HEK293 (cell line): ENCODE measurements at regions not wholly inside any gene's neighbourhood (a gene's known extent, or its start where the extent isn't known, plus 50 kb on each side); places are given as distances from the start of the nearest gene placed in this dataset.

ENCODE experiments used
- CTCF ChIA-PET: fragments of 350-600 bp; formaldehyde crosslinking; extraction: SDS; loops from one replicate; lab custom pipeline; 2021; ENCODE audit warnings: antibody characterized with exemption; lab: Yijun Ruan, JAX
- POLR2A ChIA-PET: fragments of 300-600 bp; formaldehyde crosslinking; extraction: SDS; loops from one replicate; lab custom pipeline; 2020; ENCODE audit warnings: antibody characterized with exemption, inconsistent platforms; lab: Yijun Ruan, JAX
- H3K27ac ChIP-seq: fragments of 200-500 bp; sonication (Bioruptor generic); 2 replicates; pipeline ENCODE4 v1.5.1; 2014; ENCODE audit warnings: low read depth, low read length, control low read depth, inconsistent platforms; ENCODE audit errors: extremely low read depth
- H3K36me3 ChIP-seq, 2 experiments: fragments of 200-500 bp in 1 of 2; sonication (Bioruptor generic) in 1 of 2; 1 replicate in 1 of 2; 2 replicates in 1 of 2; pipeline ENCODE4 v1.5.1; 2014 to 2017; ENCODE audit warnings: inconsistent platforms in 2 of 2, low read length in 2 of 2; ENCODE audit not compliant: control insufficient read depth in 2 of 2, insufficient read depth in 1 of 2
- H3K4me1 ChIP-seq: fragments of 200-500 bp; sonication (Bioruptor generic); 2 replicates; pipeline ENCODE4 v1.5.1; 2014; ENCODE audit warnings: mild to moderate bottlenecking, low read length, inconsistent platforms; ENCODE audit not compliant: control insufficient read depth, insufficient read depth
- H3K4me3 ChIP-seq: 2 replicates; pipeline ENCODE4 v1.5.1; 2011; ENCODE audit warnings: low read depth, mild to moderate bottlenecking, control low read depth, low read length, moderate library complexity
- H3K9me3 ChIP-seq: fragments of 200-500 bp; sonication (Bioruptor generic); 2 replicates; pipeline ENCODE4 v1.5.1; 2014; ENCODE audit warnings: low read depth, low read length, inconsistent platforms; ENCODE audit not compliant: control insufficient read depth, insufficient read depth
- GLI2 ChIP-seq: fragments of 450-650 bp; formaldehyde crosslinking; IDR thresholded peaks from 2 replicates; pipeline ENCODE4; 2017; ENCODE audit warnings: missing biosample characterization, missing genetic modification characterization, low read depth, borderline replicate concordance
- OVOL3 ChIP-seq: fragments of 450-650 bp; formaldehyde crosslinking; IDR thresholded peaks from 2 replicates; pipeline ENCODE4 v1.5.1; 2016; ENCODE audit warnings: missing biosample characterization, missing genetic modification characterization
- PRDM10 ChIP-seq: fragments of 450-650 bp; formaldehyde crosslinking; IDR thresholded peaks from 2 replicates; pipeline ENCODE4 v1.5.1; 2016; ENCODE audit warnings: missing biosample characterization, missing genetic modification characterization
- SCRT1 ChIP-seq: fragments of 450-650 bp; formaldehyde crosslinking; IDR thresholded peaks from 2 replicates; pipeline ENCODE4 v1.5.1; 2016; ENCODE audit warnings: missing biosample characterization, missing genetic modification characterization, borderline replicate concordance
- SETDB1 ChIP-seq: IDR thresholded peaks from one replicate; pipeline ENCODE4 v1.6.1; 2017; ENCODE audit warnings: mild to moderate bottlenecking, low read length, moderate library complexity, mixed read lengths; ENCODE audit not compliant: insufficient read length
- TCF7L2 ChIP-seq: IDR thresholded peaks from 2 replicates; pipeline ENCODE4 v1.6.1; 2011; ENCODE audit warnings: low read depth, mild to moderate bottlenecking, inconsistent platforms, low read length, moderate library complexity, borderline replicate concordance
- TRIM28 ChIP-seq: IDR thresholded peaks from 2 replicates; pipeline ENCODE4 v1.6.1; 2011; ENCODE audit warnings: low read length, control low read depth, borderline replicate concordance
- ZBTB49 ChIP-seq: fragments of 450-650 bp; formaldehyde crosslinking; IDR thresholded peaks from 2 replicates; pipeline ENCODE4 v1.5.1; 2016; ENCODE audit warnings: missing biosample characterization, missing genetic modification characterization, low read depth
- ZNF18 ChIP-seq: fragments of 450-650 bp; formaldehyde crosslinking; IDR thresholded peaks from 2 replicates; pipeline ENCODE4 v1.5.1; 2016; ENCODE audit warnings: missing biosample characterization, missing genetic modification characterization
- ZNF2 ChIP-seq: fragments of 450-650 bp; formaldehyde crosslinking; IDR thresholded peaks from 2 replicates; pipeline ENCODE4 v1.5.1; 2016; ENCODE audit warnings: missing biosample characterization, missing genetic modification characterization
- ZNF292 ChIP-seq: fragments of 450-650 bp; formaldehyde crosslinking; IDR thresholded peaks from 2 replicates; pipeline ENCODE4 v1.5.1; 2016; ENCODE audit warnings: low read depth, missing biosample characterization, missing genetic modification characterization, borderline replicate concordance
- ZNF350 ChIP-seq: fragments of 450-650 bp; formaldehyde crosslinking; IDR thresholded peaks from 2 replicates; pipeline ENCODE4 v1.5.0; 2017; ENCODE audit warnings: missing biosample characterization, mild to moderate bottlenecking, missing genetic modification characterization
- ZNF394 ChIP-seq: fragments of 450-650 bp; formaldehyde crosslinking; IDR thresholded peaks from 2 replicates; pipeline ENCODE4 v1.5.1; 2016; ENCODE audit warnings: missing biosample characterization, missing genetic modification characterization, mild to moderate bottlenecking, moderate library complexity, borderline replicate concordance
- ZNF501 ChIP-seq: fragments of 450-650 bp; formaldehyde crosslinking; IDR thresholded peaks from 2 replicates; pipeline ENCODE4 v1.5.1; 2016; ENCODE audit warnings: missing biosample characterization, missing genetic modification characterization
- ZNF513 ChIP-seq: fragments of 450-650 bp; IDR thresholded peaks from 2 replicates; pipeline ENCODE4 v1.5.1; 2018; ENCODE audit warnings: missing biosample characterization, missing genetic modification characterization
- ZNF777 ChIP-seq: fragments of 450-650 bp; formaldehyde crosslinking; IDR thresholded peaks from 2 replicates; pipeline ENCODE4 v1.5.1; 2017; ENCODE audit warnings: missing biosample characterization, missing genetic modification characterization, borderline replicate concordance

GRCh38 chr12:124125203-124125871 lies 152.3 kb downstream of the ZNF664 start (continued):
- TF ChIP-seq ZNF2 (tag by site-specific recombination): no peak

GRCh38 chr12:124126950-124127655 lies 154.1 kb downstream of the ZNF664 start:
- Histone ChIP-seq H3K9me3 (no peaks in the 10 kb centered on the region), H3K27ac (no peak overlapping the region), H3K36me3 (no peaks in the 10 kb centered on the region; a peak in 1 of 3 replicates), H3K4me3 (no peak overlapping the region), H3K4me1 (peaks cover 10% of the 10 kb centered on the region; the same call in 1 of the 2 replicates)
- CTCF ChIA-PET: no interaction called here
- TF ChIP-seq SCRT1: no peak
- no peak for TF ChIP-seq ZNF292 (tag by site-specific recombination)
- TF ChIP-seq ZNF18 (tag by site-specific recombination): no peak
- no peak for TF ChIP-seq OVOL3 (tag by site-specific recombination)
- TF ChIP-seq ZNF350: no peak
- TF ChIP-seq ZNF501: no peak
- no peak for TF ChIP-seq ZNF394
- no peak for TF ChIP-seq SETDB1
- TF ChIP-seq TRIM28: no peak
- no peak for TF ChIP-seq ZNF777 (tag by site-specific recombination)
- TF ChIP-seq ZNF513 (tag by site-specific recombination): no peak
- POLR2A ChIA-PET: no interaction called here

- TF ChIP-seq TCF7L2 (no peak), ZBTB49 (no peak), GLI2 (tag by site-specific recombination) (no peak), PRDM10 (tag by site-specific recombination) (no peak)
- no peaks in the 10 kb centered on the region; a peak in 1 of 3 replicates for H3K36me3 ChIP-seq
- peaks cover 10% of the 10 kb centered on the region; the same call in 1 of the 2 replicates for H3K4me1 ChIP-seq
- H3K4me3 ChIP-seq: no peak overlapping the region
- ChIA-PET POLR2A (no interaction called here), CTCF (interaction anchor here (0.7 kb wide), 1 partner anchor 84 kb away, joined by 4 read pairs; no protein-coding TSS in a partner anchor)
- no peaks in the 10 kb centered on the region for H3K9me3 ChIP-seq
- no peak overlapping the region for H3K27ac ChIP-seq
These were observed 156.1 kb downstream of the ZNF664 start for GRCh38 chr12:124129132-124129531.
